ENCODE measurements at regions not wholly inside any gene's neighbourhood (a gene's known extent, or its start where the extent isn't known, plus 50 kb on each side); places are given as distances from the start of the nearest gene placed in this dataset.

GRCh38 chr16:5467552-5467951 is 370.0 kb upstream of the EEF2KMT start:
- DNase-seq (ENCODE audit: low spot score) (no peak), ATAC-seq (ENCODE audit: low FRiP score) (no peak)
- TF ChIP-seq, protein P1, sequence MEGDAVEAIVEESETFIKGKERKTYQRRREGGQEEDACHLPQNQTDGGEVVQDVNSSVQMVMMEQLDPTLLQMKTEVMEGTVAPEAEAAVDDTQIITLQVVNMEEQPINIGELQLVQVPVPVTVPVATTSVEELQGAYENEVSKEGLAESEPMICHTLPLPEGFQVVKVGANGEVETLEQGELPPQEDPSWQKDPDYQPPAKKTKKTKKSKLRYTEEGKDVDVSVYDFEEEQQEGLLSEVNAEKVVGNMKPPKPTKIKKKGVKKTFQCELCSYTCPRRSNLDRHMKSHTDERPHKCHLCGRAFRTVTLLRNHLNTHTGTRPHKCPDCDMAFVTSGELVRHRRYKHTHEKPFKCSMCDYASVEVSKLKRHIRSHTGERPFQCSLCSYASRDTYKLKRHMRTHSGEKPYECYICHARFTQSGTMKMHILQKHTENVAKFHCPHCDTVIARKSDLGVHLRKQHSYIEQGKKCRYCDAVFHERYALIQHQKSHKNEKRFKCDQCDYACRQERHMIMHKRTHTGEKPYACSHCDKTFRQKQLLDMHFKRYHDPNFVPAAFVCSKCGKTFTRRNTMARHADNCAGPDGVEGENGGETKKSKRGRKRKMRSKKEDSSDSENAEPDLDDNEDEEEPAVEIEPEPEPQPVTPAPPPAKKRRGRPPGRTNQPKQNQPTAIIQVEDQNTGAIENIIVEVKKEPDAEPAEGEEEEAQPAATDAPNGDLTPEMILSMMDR (IDR thresholded peaks at IDR 0.05): no peak

DNA sequence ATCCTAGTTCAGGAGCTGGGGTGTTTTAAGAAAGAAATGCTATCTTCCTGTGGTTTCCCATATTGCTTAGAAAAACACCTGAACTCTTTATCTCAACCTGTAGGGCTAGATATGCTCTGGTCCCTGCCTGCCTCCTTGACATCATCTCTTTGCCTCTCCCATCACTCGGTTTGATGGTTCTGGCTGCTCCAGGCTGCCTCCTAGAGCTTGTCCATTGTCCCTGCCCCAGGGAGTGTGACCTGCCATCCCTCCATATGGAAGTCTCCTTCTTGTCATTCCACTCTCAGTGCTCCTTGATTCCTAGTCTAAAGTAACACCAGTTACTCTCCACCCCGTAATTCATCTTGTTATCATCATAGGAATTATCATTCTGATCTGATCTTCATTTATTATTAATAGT is 369.0 kb upstream of the EEF2KMT start:
- TF ChIP-seq, protein P1 (IDR thresholded peaks at IDR 0.05): no peak
- no peak for ATAC-seq (ENCODE audit: low FRiP score)

DNA sequence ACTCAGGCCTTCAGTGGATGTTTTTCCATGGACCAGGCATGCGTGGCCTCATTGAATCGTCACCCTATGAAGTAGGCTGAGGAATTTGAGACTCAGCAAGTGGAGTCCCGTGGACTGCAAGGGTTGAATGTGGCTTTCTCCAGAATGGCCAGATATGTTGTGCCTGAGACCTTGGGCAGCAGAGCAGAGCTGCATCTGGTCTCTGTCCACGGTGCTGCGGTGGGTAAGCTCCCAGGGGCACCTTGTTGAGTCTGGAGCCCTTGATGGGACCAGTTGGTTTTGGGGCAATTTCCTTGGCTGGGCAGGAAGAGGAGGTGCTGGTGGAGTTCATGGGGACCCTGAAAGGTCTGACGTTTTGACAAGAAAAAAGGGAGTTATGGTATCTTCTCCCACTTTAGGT is 368.1 kb upstream of the EEF2KMT start:
- TF ChIP-seq, protein P1 (IDR thresholded peaks at IDR 0.05): no peak
- ATAC-seq (ENCODE audit: low FRiP score) (no peak), DNase-seq (ENCODE audit: low spot score) (no peak)

More for the DNA sequence above, 369.0 kb upstream of the EEF2KMT start:
- no peak for DNase-seq (ENCODE audit: low spot score)

DNA sequence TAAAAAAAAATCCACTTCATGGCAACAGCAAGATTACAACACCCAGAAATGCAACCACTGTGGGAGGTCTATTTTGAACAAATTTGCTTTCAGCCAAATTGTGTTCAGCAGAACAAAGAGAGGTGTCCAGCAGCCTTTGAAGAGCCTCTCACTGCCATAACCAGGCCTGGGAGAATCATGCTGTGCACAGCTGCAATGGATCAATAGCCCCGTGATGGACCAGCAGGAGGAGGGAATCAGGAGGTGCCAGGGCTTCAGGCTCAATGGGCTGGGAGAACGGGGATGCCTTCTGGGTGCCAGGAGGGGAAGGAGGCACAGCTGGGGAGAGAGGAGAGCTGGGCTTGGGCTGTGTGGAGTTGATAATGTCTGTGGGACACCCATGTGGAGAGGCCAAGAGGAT is 366.2 kb upstream of the EEF2KMT start:
- ATAC-seq (ENCODE audit: low FRiP score) (no peak), DNase-seq (ENCODE audit: low spot score) (no peak)
- TF ChIP-seq, protein P1 (IDR thresholded peaks at IDR 0.05): no peak

DNA sequence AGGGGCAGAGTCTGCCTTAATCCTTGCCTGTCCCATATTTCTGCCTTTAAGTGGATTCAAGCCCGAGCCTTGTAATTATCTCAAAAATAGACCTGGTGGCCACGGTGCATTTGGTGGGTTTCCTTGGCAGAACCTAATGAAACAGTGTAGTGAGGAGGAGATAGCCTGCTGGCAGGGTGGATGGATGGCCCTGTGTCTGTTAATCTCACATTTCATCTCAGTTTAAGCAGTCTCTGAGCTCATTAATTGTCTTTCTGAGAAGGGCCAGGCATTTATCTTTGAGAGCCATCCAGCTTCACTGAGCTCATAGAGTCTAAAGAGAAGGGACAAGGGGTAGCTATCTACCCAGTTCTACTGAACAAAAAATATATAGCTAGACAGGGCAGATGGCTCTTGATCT is 364.0 kb upstream of the EEF2KMT start:
- TF ChIP-seq, protein P1 (IDR thresholded peaks at IDR 0.05): no peak
- no peak for ATAC-seq (ENCODE audit: low FRiP score)
- DNase-seq (ENCODE audit: low spot score): no peak

GRCh38 chr16:5461141-5461540 is 363.5 kb upstream of the EEF2KMT start:
- DNase-seq (ENCODE audit: low spot score) (no peak), ATAC-seq (ENCODE audit: low FRiP score) (no peak)
- TF ChIP-seq, protein P1 (IDR thresholded peaks at IDR 0.05): no peak

DNA sequence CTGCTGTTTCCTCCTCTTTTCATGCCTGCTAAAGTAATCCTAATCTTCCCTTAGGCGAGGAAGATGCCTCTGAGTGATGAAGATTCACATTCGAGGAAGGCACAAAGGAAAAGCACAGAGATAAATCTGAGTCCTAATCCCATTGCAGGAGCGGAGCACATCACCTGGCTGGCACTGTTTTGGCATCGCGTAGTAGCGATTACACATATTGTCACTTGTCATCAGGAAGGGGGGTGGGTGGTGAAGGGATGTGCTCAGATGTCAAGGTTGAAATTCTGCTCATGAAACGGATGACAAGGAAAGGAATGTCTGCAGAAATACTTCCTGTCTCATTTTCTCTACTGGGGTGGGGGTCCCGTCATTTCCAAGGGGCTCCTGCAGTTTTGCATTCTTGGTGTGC is 363.1 kb upstream of the EEF2KMT start:
- TF ChIP-seq, protein P1 (IDR thresholded peaks at IDR 0.05): no peak
- ATAC-seq (ENCODE audit: low FRiP score) (no peak), DNase-seq (ENCODE audit: low spot score) (no peak)
